ENCODE measurements at regions not wholly inside any gene's neighbourhood (a gene's known extent, or its start where the extent isn't known, plus 50 kb on each side); places are given as distances from the start of the nearest gene placed in this dataset.

GRCh38 chr4:19940861-19941260 lies 310.8 kb upstream of the SLIT2 start:
- TF ChIP-seq CTCF (IDR thresholded peaks at IDR 0.05; ENCODE audit: insufficient read depth, missing control alignments) = no peak
- FAIRE-seq (no peak), DNase-seq (ENCODE audit: insufficient read length, low spot score) (no peak)

- TF ChIP-seq CTCF (IDR thresholded peaks at IDR 0.05; ENCODE audit: insufficient read depth, missing control alignments) = no peak
- FAIRE-seq = no peak
- DNase-seq (ENCODE audit: insufficient read length, low spot score) = no peak
These were observed 315.2 kb upstream of the SLIT2 start for GRCh38 chr4:19936476-19936875.

- DNase-seq (ENCODE audit: insufficient read length, low spot score) = no peak
- peak; percentile 35 for FAIRE-seq
- TF ChIP-seq CTCF (IDR thresholded peaks at IDR 0.05; ENCODE audit: insufficient read depth, missing control alignments) = no peak
These were observed 321.0 kb upstream of the SLIT2 start for GRCh38 chr4:19930742-19931141.

GRCh38 chr4:19927381-19927780 lies 324.3 kb upstream of the SLIT2 start:
- no peak for FAIRE-seq
- no peak for TF ChIP-seq CTCF (IDR thresholded peaks at IDR 0.05; ENCODE audit: insufficient read depth, missing control alignments)
- no peak for DNase-seq (ENCODE audit: insufficient read length, low spot score)

GRCh38 chr4:19925516-19925915 lies 326.2 kb upstream of the SLIT2 start:
- FAIRE-seq = peak; percentile 16
- no peak for DNase-seq (ENCODE audit: insufficient read length, low spot score)
- TF ChIP-seq CTCF (IDR thresholded peaks at IDR 0.05; ENCODE audit: insufficient read depth, missing control alignments) = no peak

GRCh38 chr4:19924761-19925160 lies 326.9 kb upstream of the SLIT2 start:
- no peak for TF ChIP-seq CTCF (IDR thresholded peaks at IDR 0.05; ENCODE audit: insufficient read depth, missing control alignments)
- DNase-seq (ENCODE audit: insufficient read length, low spot score) (no peak), FAIRE-seq (no peak)

- no peak for TF ChIP-seq CTCF (IDR thresholded peaks at IDR 0.05; ENCODE audit: insufficient read depth, missing control alignments)
- DNase-seq (ENCODE audit: insufficient read length, low spot score) (no peak), FAIRE-seq (peak; percentile 32)
These were observed 336.4 kb upstream of the SLIT2 start for GRCh38 chr4:19915276-19915675.
